OCI-LY1 (cell line): ENCODE measurements at regions not wholly inside any gene's neighbourhood (a gene's known extent, or its start where the extent isn't known, plus 50 kb on each side); places are given as distances from the start of the nearest gene placed in this dataset.

Experiments used
- CTCF ChIP-seq: fragments of 200-600 bp; sonication (generic), shearing (Covaris generic); IDR thresholded peaks from 2 replicates; pipeline ENCODE4 v1.5.1; 2017; ENCODE audit warnings: mild to moderate bottlenecking, antibody characterized with exemption, low read length, moderate library complexity, mixed read lengths
- EZH2 ChIP-seq: fragments of 200-600 bp; sonication (generic), shearing (Covaris generic); IDR thresholded peaks from 2 replicates; pipeline ENCODE4 v1.8.0; 2017; ENCODE audit warnings: borderline replicate concordance, mixed run types, mild to moderate bottlenecking, antibody characterized with exemption, low read length, moderate library complexity, mixed read lengths

GRCh38 chr3:162077108-162077507 is 580.5 kb downstream of the OTOL1 start:
- TF ChIP-seq CTCF (no peak), EZH2 (no peak)
